GM13976 (cell line): ENCODE measurements at regions not wholly inside any gene's neighbourhood (a gene's known extent, or its start where the extent isn't known, plus 50 kb on each side); places are given as distances from the start of the nearest gene placed in this dataset.

ENCODE experiments used
- DNase-seq: peaks from one replicate; pipeline ENCODE4 v3.0.0; 2012; ENCODE audit warnings: low spot score
- CTCF ChIP-seq: IDR thresholded peaks from 2 replicates; pipeline ENCODE4 v1.5.1; 2012; ENCODE audit warnings: borderline replicate concordance, mild to moderate bottlenecking; ENCODE audit not compliant: insufficient read depth; ENCODE audit errors: extremely low read depth, missing control alignments, control extremely low read depth
- in situ Hi-C: fragments of 300-500 bp; cut with MboI; formaldehyde crosslinking; loops from one replicate; pipeline ENCODE4 v1.12.0; 2022; ENCODE audit warnings: low sequenced_read_pairs, mixed read lengths, inconsistent platforms; ENCODE audit not compliant: unreplicated experiment

- no peak for TF ChIP-seq CTCF
- in situ Hi-C loops, result loop anchor here (5.0 kb wide), 1 partner anchor 305 kb away; no protein-coding TSS in a partner anchor
- no peak for DNase-seq
Measured at GRCh38 chr3:102537123-102537522, 102.3 kb downstream of the ZPLD1 start.

- TF ChIP-seq CTCF, result no peak
- in situ Hi-C loops, result no loop called here
- DNase-seq, result no peak
Measured at GRCh38 chr3:102544741-102545140, 109.9 kb downstream of the ZPLD1 start.

- no peak for DNase-seq
- TF ChIP-seq CTCF, result no peak
- in situ Hi-C loops, result no loop called here
Measured at GRCh38 chr3:102545276-102545675, 110.5 kb downstream of the ZPLD1 start.

GRCh38 chr3:102553876-102554275, 119.1 kb downstream of the ZPLD1 start:
- TF ChIP-seq CTCF, result no peak
- DNase-seq, result no peak
- in situ Hi-C loops, result no loop called here

GRCh38 chr3:102570511-102570910, 135.7 kb downstream of the ZPLD1 start:
- in situ Hi-C loops, result no loop called here
- DNase-seq, result no peak
- TF ChIP-seq CTCF, result no peak

- no peak for DNase-seq
- in situ Hi-C loops, result no loop called here
- TF ChIP-seq CTCF, result no peak
Measured at GRCh38 chr3:102571006-102571405, 136.2 kb downstream of the ZPLD1 start.

GRCh38 chr3:102571720-102572384, 137.0 kb downstream of the ZPLD1 start:
- in situ Hi-C loops, result no loop called here
- no peak for TF ChIP-seq CTCF
- no peak for DNase-seq
